ENCODE measurements at regions not wholly inside any gene's neighbourhood (a gene's known extent, or its start where the extent isn't known, plus 50 kb on each side); places are given as distances from the start of the nearest gene placed in this dataset.

DNA sequence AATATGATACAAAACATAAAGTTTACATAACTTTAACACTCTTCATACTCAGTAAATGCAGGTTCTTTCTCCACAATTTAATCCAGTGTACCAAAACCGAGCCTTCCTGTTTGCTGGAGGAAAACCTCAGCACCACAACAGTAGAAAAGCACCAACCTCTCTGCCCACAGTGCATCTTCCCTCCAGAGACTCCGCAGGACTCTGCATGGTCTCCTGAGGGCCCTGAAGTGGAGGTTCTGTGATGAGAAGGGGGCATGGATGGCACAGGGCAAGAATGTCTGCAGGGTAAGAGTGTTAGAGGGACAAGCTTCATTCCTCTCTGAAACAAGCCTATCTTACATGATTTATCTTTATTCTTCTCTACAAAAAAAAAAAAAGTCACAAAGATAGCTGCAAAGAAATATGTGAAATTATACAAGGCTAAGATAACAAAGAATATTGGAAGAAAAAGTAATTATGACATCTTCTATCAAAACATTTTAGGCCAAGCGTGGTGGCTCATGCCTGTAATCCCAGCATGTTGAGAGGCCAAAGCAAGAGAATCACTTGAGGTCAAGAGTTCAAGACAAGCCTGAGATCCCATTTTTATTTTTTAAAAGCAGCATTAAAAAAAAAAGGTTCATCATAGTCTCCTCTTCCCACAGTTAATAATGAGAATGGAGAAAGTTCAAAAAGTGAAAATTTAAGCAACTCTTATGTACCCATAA lies 102.0 kb downstream of the VPREB1 start:
- Histone ChIP-seq H3K36me3 (ENCODE audit: control insufficient read depth, insufficient read depth, low read length) (no peaks in the 10 kb centered on the region), H3K27me3 (ENCODE audit: control insufficient read depth, insufficient read depth, low read length) (peaks cover 12% of the 10 kb centered on the region), H3K4me3 (ENCODE audit: low read depth, low read length) (no peak overlapping the region)
- DNase-seq (ENCODE audit: low read depth), result no peak
- TF ChIP-seq, protein P1, sequence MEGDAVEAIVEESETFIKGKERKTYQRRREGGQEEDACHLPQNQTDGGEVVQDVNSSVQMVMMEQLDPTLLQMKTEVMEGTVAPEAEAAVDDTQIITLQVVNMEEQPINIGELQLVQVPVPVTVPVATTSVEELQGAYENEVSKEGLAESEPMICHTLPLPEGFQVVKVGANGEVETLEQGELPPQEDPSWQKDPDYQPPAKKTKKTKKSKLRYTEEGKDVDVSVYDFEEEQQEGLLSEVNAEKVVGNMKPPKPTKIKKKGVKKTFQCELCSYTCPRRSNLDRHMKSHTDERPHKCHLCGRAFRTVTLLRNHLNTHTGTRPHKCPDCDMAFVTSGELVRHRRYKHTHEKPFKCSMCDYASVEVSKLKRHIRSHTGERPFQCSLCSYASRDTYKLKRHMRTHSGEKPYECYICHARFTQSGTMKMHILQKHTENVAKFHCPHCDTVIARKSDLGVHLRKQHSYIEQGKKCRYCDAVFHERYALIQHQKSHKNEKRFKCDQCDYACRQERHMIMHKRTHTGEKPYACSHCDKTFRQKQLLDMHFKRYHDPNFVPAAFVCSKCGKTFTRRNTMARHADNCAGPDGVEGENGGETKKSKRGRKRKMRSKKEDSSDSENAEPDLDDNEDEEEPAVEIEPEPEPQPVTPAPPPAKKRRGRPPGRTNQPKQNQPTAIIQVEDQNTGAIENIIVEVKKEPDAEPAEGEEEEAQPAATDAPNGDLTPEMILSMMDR (IDR thresholded peaks at IDR 0.05; ENCODE audit: insufficient read depth, low read length, poor library complexity, severe bottlenecking), result no peak

DNA sequence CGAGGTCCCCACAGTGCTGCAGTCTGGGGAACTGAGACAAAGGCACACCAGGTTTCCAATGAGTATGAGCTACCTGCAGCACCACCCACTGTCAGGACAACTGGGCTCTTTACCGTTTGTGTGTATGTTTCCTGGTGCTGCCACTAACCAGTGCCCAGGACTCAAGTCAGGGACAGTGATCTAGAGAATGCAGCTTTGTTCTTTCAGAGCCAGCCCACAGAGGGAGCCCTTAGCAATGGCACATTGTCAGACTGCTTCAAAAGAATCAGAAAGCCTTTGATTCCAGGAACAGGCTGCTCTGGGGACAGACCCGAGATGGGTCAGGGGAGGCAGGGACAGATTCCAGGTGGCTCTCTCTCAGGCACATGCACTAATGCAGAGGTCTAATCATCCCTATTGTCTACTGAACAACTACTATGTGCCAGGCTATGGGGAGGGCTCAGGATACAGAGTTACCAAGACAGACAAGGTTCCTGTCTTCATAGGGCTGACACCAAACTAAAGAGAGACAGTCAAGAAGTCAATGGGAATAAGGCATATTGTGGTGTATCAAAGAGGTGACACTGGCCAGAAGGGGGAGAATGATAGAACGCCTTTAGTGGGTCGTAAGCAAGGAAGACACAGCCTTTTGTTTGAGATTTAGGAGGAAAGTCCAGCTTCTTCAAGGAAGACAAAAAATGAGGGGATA lies 103.7 kb downstream of the VPREB1 start:
- TF ChIP-seq, protein P1 (IDR thresholded peaks at IDR 0.05; ENCODE audit: insufficient read depth, low read length, poor library complexity, severe bottlenecking), result peak; percentile 29

DNA sequence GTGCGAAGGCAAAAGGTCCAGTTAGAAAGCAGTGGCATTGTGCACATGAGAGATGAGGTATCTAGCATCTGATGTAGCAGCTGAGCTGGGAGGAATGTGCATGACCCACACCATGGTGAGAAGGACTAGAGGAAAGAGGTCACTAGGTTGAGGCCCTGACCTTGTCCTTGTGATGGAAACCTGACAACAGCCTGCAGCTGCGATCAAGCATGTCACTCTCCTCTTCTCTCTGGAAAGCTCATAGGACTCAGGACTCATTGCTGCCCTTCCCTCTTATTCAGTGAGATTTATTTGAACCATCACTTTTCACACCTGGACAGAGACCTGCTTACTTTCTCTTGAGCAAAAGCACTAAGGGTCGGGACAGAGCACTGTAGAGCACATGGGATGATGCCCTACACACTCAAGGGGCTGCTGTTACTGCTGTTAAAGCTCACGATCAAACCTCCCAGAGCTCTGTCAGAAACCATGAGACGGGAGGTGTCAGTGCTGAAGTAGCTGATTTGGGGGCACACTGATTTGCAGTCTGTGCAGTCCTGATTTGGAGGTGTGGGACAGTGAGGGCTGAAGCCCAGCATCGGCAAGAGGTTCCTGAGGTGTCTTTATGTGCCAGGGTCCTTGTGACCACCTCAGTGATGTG lies 104.3 kb downstream of the VPREB1 start:
- Histone ChIP-seq H3K27me3 (ENCODE audit: control insufficient read depth, insufficient read depth, low read length) (peaks cover 14% of the 10 kb centered on the region), H3K36me3 (ENCODE audit: control insufficient read depth, insufficient read depth, low read length) (no peaks in the 10 kb centered on the region), H3K4me3 (ENCODE audit: low read depth, low read length) (no peak overlapping the region)
- TF ChIP-seq, protein P1 (IDR thresholded peaks at IDR 0.05; ENCODE audit: insufficient read depth, low read length, poor library complexity, severe bottlenecking), result no peak
- no peak for DNase-seq (ENCODE audit: low read depth)

More for the DNA sequence above, 103.7 kb downstream of the VPREB1 start:
- H3K4me3 ChIP-seq (ENCODE audit: low read depth, low read length), result no peak overlapping the region
- no peaks in the 10 kb centered on the region for H3K36me3 ChIP-seq (ENCODE audit: control insufficient read depth, insufficient read depth, low read length)
- no peak for DNase-seq (ENCODE audit: low read depth)
- H3K27me3 ChIP-seq (ENCODE audit: control insufficient read depth, insufficient read depth, low read length), result peaks cover 12% of the 10 kb centered on the region

DNA sequence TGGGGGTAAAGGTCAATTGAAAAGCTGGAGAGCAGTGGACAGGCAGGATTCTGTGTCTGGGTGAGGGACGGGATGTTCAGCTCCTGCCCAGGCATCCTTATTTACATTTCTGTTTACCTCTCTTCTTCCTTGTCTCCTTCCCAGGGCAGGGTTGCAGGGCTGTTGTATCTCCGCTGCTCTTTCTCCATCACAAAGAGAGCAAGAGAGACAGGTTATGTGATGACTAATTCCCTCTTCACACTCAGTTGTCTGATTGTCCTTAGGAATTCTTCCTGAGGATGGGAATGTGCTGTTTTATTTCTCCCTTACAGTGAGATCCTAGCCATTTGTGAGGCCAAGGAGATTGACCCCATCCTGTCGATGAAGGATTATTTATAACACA lies 104.9 kb downstream of the VPREB1 start:
- Histone ChIP-seq H3K27me3 (ENCODE audit: control insufficient read depth, insufficient read depth, low read length) (peaks cover 18% of the 10 kb centered on the region), H3K4me3 (ENCODE audit: low read depth, low read length) (no peak overlapping the region), H3K36me3 (ENCODE audit: control insufficient read depth, insufficient read depth, low read length) (no peaks in the 10 kb centered on the region)
- TF ChIP-seq, protein P1 (IDR thresholded peaks at IDR 0.05; ENCODE audit: insufficient read depth, low read length, poor library complexity, severe bottlenecking), result no peak
- DNase-seq (ENCODE audit: low read depth), result no peak

DNA sequence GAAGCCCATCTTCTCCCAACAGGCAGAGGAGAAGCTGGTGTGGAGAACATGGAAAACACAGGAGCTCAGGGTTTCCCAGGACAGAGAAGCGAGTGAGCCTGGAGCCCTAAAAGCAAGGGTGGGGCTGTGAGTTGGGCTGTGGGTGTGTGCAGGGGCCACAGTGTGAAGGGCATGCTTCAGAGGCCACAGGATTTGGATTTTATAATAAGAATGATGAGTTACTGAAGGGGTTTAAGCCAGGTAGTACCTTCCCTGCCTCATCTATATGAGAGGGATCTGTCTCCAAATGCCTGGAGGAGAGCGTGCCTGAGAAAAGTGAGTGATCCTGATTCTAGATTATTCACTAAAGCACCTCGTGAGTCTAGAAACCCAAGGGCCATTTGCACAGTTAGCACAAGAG lies 106.8 kb downstream of the VPREB1 start:
- TF ChIP-seq, protein P1 (IDR thresholded peaks at IDR 0.05; ENCODE audit: insufficient read depth, low read length, poor library complexity, severe bottlenecking), result no peak
- no peak overlapping the region for H3K4me3 ChIP-seq (ENCODE audit: low read depth, low read length)
- H3K27me3 ChIP-seq (ENCODE audit: control insufficient read depth, insufficient read depth, low read length), result peaks cover 18% of the 10 kb centered on the region
- no peak for DNase-seq (ENCODE audit: low read depth)
- H3K36me3 ChIP-seq (ENCODE audit: control insufficient read depth, insufficient read depth, low read length), result no peaks in the 10 kb centered on the region

Data from kidney epithelial cell (primary cell).